Endothelial cell of umbilical vein (primary cell): ENCODE measurements at regions not wholly inside any gene's neighbourhood (a gene's known extent, or its start where the extent isn't known, plus 50 kb on each side); places are given as distances from the start of the nearest gene placed in this dataset.

Experiments used
- CTCF ChIP-seq, 2 donors: IDR thresholded peaks; 1 replicate in 1 of 2; 2 replicates in 1 of 2; pipeline ENCODE4 v1.5.1; 2011; ENCODE audit warnings: low read length in 2 of 2, mild to moderate bottlenecking in 2 of 2, moderate library complexity in 2 of 2, control low read depth in 1 of 2, inconsistent platforms in 1 of 2, low read depth in 1 of 2; ENCODE audit not compliant: insufficient read depth in 1 of 2; ENCODE audit errors: extremely low read depth in 1 of 2
- FOS ChIP-seq: IDR thresholded peaks from 2 replicates; pipeline ENCODE4 v1.6.1; 2011; ENCODE audit warnings: mild to moderate bottlenecking, low read length, moderate library complexity, borderline replicate concordance; ENCODE audit not compliant: insufficient read depth
- POLR2A ChIP-seq: IDR thresholded peaks from 2 replicates; pipeline ENCODE4 v1.6.1; 2012; ENCODE audit warnings: low read depth, mild to moderate bottlenecking, control low read depth, low read length

DNA sequence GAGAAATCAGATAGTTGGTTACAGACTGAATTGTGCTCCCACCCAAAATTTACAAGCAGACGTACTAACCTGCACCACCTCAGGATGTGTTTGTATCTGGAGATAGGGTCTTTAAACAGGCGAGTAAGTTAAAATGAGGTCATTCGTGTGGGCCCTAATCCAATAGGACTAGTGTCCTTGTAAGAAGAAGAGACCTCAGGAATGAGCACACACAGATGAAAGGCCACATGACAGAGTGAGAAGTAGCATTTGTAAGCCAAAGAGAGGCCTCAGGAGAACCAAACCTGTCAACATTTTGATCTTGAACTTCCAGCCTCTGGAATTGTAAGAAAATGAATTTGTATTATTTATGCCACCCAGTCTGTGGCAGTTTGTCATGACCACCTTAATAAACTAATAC, 149.5 kb upstream of the VWC2 start:
- no peak for TF ChIP-seq FOS
- no peak for TF ChIP-seq CTCF (IDR thresholded peaks at IDR 0.05; ENCODE audit: extremely low read depth in 1 of 2, insufficient read depth in 1 of 2, low read depth in 1 of 2, low read length in 2 of 2)
- no peak for TF ChIP-seq POLR2A
